RPMI8226 (cell line): ENCODE measurements at regions not wholly inside any gene's neighbourhood (a gene's known extent, or its start where the extent isn't known, plus 50 kb on each side); places are given as distances from the start of the nearest gene placed in this dataset.
A peak's percentile ranks its signal among the peaks of the same experiment; 100 is the strongest.

ENCODE experiments used
- DNase-seq: peaks from one replicate; pipeline ENCODE4 v3.0.0-alpha.2; 2015

- DNase-seq, result no peak
Measured at GRCh38 chr9:131809941-131810344, 70.1 kb upstream of the RAPGEF1 start.

GRCh38 chr9:131808291-131808690 lies 68.4 kb upstream of the RAPGEF1 start:
- no peak for DNase-seq

GRCh38 chr9:131807144-131807983 lies 67.5 kb upstream of the RAPGEF1 start:
- peak; percentile 38 for DNase-seq

- DNase-seq, result peak; percentile 40
Measured at GRCh38 chr9:131805803-131806202, 65.9 kb upstream of the RAPGEF1 start.

GRCh38 chr9:131804826-131805225 lies 65.0 kb upstream of the RAPGEF1 start:
- DNase-seq, result peak; percentile 68

GRCh38 chr9:131803758-131804411 lies 64.0 kb upstream of the RAPGEF1 start:
- DNase-seq, result no peak

GRCh38 chr9:131801810-131802209 lies 61.9 kb upstream of the RAPGEF1 start:
- DNase-seq, result no peak

GRCh38 chr9:131800843-131801242 lies 61.0 kb upstream of the RAPGEF1 start:
- DNase-seq, result no peak

- DNase-seq, result no peak
Measured at GRCh38 chr9:131800366-131800765, 60.5 kb upstream of the RAPGEF1 start.

GRCh38 chr9:131799177-131799823 lies 59.4 kb upstream of the RAPGEF1 start:
- peak; percentile 84 for DNase-seq

GRCh38 chr9:131798246-131798645 lies 58.4 kb upstream of the RAPGEF1 start:
- no peak for DNase-seq

GRCh38 chr9:131794393-131794792 lies 54.5 kb upstream of the RAPGEF1 start:
- DNase-seq, result no peak

GRCh38 chr9:131791542-131792254 lies 51.8 kb upstream of the RAPGEF1 start:
- no peak for DNase-seq
